AG09309 (cell line): ENCODE measurements at regions not wholly inside any gene's neighbourhood (a gene's known extent, or its start where the extent isn't known, plus 50 kb on each side); places are given as distances from the start of the nearest gene placed in this dataset.

Experiments used
- DNase-seq: peaks from one replicate; pipeline ENCODE4 v3.0.0-alpha.2; 2010; ENCODE audit warnings: low read depth
- H3K4me3 ChIP-seq: 2 replicates; pipeline ENCODE4 v1.5.1; 2011; ENCODE audit warnings: mild to moderate bottlenecking, low read depth, low read length, moderate library complexity; ENCODE audit not compliant: control insufficient read depth
- CTCF ChIP-seq: IDR thresholded peaks from 2 replicates; pipeline ENCODE4 v1.5.1; 2011; ENCODE audit warnings: mild to moderate bottlenecking, low read depth, low read length, inconsistent platforms; ENCODE audit not compliant: insufficient read depth, control insufficient read depth; ENCODE audit errors: missing control alignments

- H3K4me3 ChIP-seq: no peak overlapping the region
- DNase-seq: no peak
- TF ChIP-seq CTCF: no peak
These were observed 293.8 kb downstream of the ABCC12 start for GRCh38 chr16:47861999-47862398.

GRCh38 chr16:47858333-47858982 lies 297.3 kb downstream of the ABCC12 start:
- no peak for TF ChIP-seq CTCF
- DNase-seq: no peak
- H3K4me3 ChIP-seq: no peak overlapping the region

- no peak overlapping the region for H3K4me3 ChIP-seq
- no peak for DNase-seq
These were observed 300.4 kb downstream of the ABCC12 start for GRCh38 chr16:47855431-47855830.

GRCh38 chr16:47854737-47855136 lies 301.1 kb downstream of the ABCC12 start:
- no peak overlapping the region for H3K4me3 ChIP-seq
- TF ChIP-seq CTCF: no peak
- no peak for DNase-seq

More at GRCh38 chr16:47855431-47855830, 300.4 kb downstream of the ABCC12 start:
- TF ChIP-seq CTCF: no peak

DNA sequence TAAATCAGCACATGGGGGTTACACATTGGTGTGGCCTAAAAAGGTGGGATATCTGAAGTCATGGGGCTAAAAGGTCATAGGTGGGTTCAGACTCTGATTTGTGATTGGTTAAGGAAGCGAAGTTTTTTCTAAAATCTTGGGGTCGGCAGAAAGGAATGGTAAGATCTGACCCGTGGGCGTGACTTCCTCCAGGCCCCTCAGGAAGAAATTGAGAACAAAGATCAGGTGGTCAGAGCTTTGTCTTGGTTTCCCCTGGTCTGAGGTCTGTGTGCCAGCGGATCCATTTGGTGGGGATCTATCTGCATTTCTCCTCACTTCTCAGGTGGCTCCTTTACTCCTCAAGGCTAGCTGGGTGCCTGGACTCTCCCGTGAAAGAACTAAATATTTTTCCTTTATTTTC lies 302.8 kb downstream of the ABCC12 start:
- no peak for TF ChIP-seq CTCF
- no peak overlapping the region for H3K4me3 ChIP-seq
- DNase-seq: no peak

DNA sequence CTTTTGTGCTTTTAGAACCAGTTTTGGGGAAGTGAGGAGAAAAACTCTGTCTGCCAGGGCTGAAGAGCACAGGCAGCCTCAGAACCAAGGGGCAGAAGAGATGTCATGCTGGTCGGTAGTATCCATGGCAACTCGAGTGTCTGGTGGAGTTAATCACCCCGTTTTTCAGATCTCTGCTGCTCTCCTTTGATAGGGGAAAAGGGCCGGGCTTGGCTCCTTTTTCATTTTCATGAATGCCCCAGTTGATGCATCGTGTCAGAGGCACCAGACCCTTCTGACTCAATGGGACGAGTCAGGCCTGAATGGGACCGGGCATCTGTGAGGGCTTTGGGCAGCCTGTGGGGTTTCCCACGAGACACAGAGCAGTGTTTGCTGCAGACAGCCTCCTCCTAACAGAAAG lies 304.6 kb downstream of the ABCC12 start:
- no peak for TF ChIP-seq CTCF
- DNase-seq: no peak
- no peak overlapping the region for H3K4me3 ChIP-seq
